NT2/D1 (cell line): ENCODE measurements at regions not wholly inside any gene's neighbourhood (a gene's known extent, or its start where the extent isn't known, plus 50 kb on each side); places are given as distances from the start of the nearest gene placed in this dataset.

ENCODE experiments used
- SUZ12 ChIP-seq: IDR thresholded peaks from 2 replicates; pipeline ENCODE4 v1.6.1; 2011; ENCODE audit not compliant: insufficient read length, insufficient read depth; ENCODE audit errors: extremely low read depth
- YY1 ChIP-seq: IDR thresholded peaks from 2 replicates; pipeline ENCODE4 v1.6.1; 2011; ENCODE audit not compliant: insufficient read length, insufficient read depth

DNA sequence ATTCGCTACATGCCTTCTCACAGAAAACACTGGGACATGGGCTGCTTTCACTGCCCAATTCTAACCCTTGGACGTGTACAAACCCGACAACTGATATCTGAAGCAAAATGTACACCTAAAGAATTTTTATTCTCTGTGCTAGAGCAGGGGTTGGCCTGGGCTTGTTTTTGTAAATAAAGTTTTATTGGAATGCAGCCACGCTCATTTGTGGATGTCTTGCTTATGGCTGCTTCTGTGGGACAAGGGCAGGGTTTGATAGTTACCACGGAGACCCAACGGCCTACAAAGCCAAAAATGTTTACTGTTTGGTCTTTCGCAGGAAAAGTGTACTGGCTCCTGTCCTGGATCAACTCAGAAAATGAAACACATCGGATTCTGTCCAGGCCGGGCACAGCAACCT is 58.1 kb upstream of the APCDD1L start:
- TF ChIP-seq YY1 (no peak), SUZ12 (no peak)
